ENCODE measurements at regions not wholly inside any gene's neighbourhood (a gene's known extent, or its start where the extent isn't known, plus 50 kb on each side); places are given as distances from the start of the nearest gene placed in this dataset.

DNA sequence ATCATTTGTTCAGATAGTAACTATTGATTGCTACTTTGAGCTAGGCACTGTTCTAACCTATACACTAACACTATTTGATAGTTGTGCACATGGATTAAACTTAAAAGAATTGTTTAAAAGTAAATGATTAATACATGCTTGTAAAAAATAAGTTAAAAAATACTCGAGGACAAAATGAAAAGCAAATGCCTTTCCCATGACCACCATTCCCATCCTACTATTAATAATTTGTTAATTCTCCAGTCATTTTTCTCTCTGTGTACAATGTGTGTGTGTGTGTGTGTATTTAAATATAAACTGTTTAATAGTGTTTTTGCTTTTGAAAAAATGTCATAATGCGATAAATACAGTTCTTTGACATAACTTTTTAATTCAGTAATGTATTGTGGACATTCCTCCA, 78.7 kb upstream of the KCNMB2 start:
- no peak for DNase-seq

DNA sequence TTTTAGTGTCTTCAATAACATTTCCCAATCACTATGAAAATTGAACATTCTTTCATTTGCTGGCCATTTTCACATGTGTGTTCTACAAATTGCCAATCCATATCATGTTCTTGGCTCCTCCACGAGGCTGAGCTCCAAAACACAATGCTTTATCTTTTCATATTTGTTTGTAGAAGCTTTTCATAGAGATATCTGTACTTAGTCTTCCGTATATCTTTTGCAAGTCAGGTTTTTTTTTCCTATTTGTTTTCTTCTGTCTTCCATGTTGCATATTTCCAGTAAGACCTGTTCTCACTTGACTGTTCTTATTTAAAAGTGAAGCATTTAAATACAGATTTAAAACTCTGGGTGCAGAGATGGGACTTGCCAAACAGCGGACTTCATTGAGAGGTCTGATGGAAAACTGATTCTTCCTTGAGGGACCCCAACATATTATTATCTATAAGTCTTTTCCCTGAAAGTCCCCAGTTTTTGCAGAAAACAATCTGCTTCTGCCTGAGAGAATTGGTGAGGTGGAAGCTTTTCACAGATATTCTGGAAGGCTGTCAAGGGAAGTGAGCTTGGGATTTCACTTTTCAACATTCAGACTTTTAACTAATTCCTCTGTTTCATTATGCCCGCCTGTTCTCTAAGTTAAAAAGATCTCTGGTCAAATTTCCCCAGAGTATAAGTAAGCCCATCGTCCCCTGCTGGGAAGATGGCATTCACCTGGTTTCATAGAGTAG, 77.8 kb upstream of the KCNMB2 start:
- no peak for DNase-seq

DNA sequence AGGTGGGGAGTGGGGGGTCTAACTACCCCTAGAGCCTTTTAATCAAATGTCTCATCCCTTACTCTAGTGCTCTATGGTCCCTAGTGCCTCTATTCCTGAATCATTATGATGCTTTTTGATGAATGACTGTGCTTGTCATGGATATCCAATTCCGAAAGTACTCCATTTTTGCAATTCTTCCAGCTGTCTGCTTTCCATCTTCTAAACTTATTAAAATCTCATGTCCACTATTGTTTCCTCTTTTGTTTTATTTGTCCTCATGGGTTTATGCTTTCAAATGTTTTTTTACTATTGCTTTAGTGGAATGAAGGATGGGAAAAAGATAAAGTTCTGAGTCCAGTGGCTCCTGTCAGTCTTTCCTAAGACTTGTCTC, 77.2 kb upstream of the KCNMB2 start:
- DNase-seq: no peak

DNA sequence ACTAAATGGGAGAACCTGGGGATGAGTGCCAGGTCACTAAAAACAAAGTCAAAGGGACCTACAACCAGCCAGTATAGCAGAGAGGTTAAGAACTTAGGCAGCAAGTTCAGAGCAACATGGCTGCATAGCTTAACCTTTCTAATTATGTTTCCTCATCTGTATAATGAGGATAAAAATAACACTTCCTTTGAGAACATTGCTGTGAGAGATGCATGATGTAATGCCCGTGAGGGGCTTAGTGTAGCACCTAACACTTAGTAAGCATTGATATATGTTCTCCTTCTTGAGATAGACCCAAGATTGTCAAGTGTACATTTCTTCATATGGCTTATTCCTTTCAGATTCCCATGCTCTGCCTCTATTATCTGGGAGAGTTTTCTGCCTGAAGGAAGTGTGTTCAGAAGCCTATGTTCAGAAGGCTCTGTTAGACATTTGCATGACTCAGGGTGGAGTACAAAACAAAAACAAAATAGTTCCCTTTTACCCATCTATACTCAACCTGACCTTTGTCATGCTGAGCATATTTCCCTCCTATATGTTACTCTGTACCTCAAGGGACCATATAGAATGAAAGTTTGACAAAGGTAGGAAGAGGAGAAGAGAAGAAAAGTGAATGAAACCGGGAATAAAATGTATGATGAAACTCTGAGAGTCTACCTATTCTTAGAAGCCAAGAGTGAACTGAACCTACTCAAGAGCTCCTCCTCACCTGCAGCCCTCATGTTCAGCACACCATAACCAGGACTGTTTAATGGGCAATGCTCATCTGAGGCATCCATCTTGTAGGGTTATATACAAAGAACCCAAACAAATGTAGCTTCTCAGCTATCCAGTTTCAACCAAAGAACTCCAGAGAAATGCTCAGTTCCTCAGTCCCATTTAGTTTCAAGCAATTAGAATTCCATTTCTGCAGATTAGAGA, 70.7 kb upstream of the KCNMB2 start:
- no peak for DNase-seq

- no peak for DNase-seq
Measured at GRCh38 chr3:178472941-178473340, 63.3 kb upstream of the KCNMB2 start.

GRCh38 chr3:178474526-178474925, 61.7 kb upstream of the KCNMB2 start:
- DNase-seq: no peak

DNA sequence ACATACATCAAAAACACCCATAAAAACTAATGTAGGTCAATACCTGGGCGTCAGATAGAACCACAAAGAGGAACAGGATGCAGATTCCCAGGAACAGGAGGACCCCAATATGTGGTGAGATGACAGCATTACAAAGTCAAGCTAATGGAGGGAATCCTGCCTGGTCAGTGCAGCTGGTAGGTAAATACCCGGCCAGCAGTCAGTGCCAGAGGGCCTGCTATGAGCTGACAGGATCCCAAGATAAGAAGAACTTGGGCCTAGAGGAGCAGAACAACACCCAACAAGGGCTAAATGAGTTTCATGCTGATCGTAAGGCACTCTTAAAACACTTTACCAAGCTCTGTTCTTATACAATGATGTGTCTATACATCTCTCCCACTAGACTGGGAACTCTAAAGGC, 61.2 kb upstream of the KCNMB2 start:
- DNase-seq: no peak

- no peak for DNase-seq
Measured at GRCh38 chr3:178476886-178477285, 59.4 kb upstream of the KCNMB2 start.

GRCh38 chr3:178479446-178479845, 56.8 kb upstream of the KCNMB2 start:
- no peak for DNase-seq

DNA sequence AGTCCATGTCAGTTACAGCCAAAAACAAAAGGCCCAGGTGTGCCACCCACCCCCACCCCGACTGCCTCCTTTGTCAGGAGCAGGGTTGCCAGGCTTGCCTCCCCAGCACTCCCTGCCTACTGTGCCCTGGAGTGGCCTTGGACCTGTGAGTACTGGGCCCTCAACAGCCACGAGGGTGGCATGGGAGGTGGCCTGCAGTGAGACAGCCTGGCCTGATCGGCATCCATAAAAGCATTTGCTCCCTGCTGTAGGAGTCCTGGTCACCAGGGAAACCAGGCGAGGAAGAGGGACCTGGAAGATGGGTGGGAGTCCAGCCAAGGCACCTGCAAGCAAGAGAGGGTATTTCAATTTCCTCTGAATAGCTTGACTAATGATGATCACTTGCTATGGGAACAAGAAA, 56.4 kb upstream of the KCNMB2 start:
- no peak for DNase-seq

- no peak for DNase-seq
Measured at GRCh38 chr3:178480274-178480673, 56.0 kb upstream of the KCNMB2 start.

DNA sequence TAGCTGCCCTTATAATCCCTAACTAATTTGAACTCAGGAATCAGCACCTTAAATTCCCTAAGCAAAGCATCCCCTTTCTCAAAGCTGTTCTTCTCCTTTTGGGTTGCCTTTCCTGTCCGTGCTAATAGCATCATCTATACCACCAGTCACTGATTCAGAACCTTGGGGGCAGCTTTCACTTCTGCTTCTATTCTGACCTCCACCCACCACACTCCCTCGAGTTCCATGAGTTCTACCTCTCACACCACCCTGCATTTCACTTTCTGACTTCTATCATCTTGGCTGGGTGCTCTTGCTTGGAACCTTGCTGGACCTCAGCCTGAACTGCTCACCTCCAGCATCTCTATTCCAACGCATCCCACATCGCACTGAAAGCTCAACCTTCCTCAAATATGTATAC, 55.4 kb upstream of the KCNMB2 start:
- DNase-seq: no peak

GRCh38 chr3:178482981-178483380, 53.3 kb upstream of the KCNMB2 start:
- DNase-seq: no peak

DNA sequence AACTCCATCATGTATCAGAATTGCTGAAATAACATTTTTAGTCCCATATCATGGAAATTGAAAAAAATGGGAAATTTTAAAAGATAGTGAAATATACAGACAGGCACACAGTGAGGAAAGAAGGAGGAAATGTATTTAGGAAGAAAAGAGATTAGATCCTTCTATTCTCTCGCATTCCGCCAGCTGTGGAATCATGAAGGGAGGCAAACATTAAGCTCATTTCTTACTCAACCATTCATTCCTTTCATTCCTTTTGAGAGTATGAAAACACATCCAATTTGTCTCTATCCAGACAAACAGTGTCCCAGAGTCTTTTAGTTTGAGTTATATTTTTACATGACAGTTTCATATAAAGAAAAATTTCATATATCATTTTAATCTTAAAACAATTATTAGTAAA, 52.5 kb upstream of the KCNMB2 start:
- DNase-seq: no peak

- DNase-seq: no peak
Measured at GRCh38 chr3:178485756-178486155, 50.5 kb upstream of the KCNMB2 start.

All from activated CD4-positive, alpha-beta T cell treated with anti-CD3 and anti-CD28 coated beads for 4 hours (primary cell).